Activated B cell treated with CpG ODN at 0.5 μM for 24 hours (primary cell): ENCODE measurements at regions not wholly inside any gene's neighbourhood (a gene's known extent, or its start where the extent isn't known, plus 50 kb on each side); places are given as distances from the start of the nearest gene placed in this dataset.
"Not testable (repeated sequence)": the region's sequence is repeated elsewhere in the genome, so short reads cannot be mapped to it uniquely, and the experiment has no call there.

ENCODE experiments used
- ATAC-seq: fragments of 200-7000 bp; cut with Tn5 transposase; one replicate; pipeline ENCODE4 v1.10.0; 2021; ENCODE audit warnings: low read depth, mild to moderate bottlenecking, moderate library complexity
- CTCF ChIA-PET: fragments of 350-600 bp; sonication (Branson Sonifier 250); formaldehyde crosslinking; loops from one replicate; lab custom pipeline; 2021; ENCODE audit warnings: antibody characterized with exemption; lab: Charles Lee
- POLR2A ChIA-PET: fragments of 350-600 bp; sonication (Branson Sonifier 250); formaldehyde crosslinking; loops from one replicate; lab custom pipeline; 2021; ENCODE audit warnings: antibody characterized with exemption; lab: Charles Lee
- DNase-seq: peaks from one replicate; pipeline ENCODE4 v3.0.0; 2022
- H3K27ac Mint-ChIP-seq: one replicate; pipeline ENCODE4 v1.8.0; 2020; ENCODE audit warnings: mixed read lengths
- H3K27me3 Mint-ChIP-seq: one replicate; pipeline ENCODE4 v1.8.0; 2021; ENCODE audit warnings: mixed read lengths
- H3K36me3 Mint-ChIP-seq: one replicate; pipeline ENCODE4 v1.8.0; 2021; ENCODE audit warnings: low read depth, mixed read lengths
- H3K4me1 Mint-ChIP-seq: one replicate; pipeline ENCODE4 v1.8.0; 2021; ENCODE audit warnings: mixed read lengths
- H3K4me3 Mint-ChIP-seq: one replicate; pipeline ENCODE4 v1.8.0; 2020; ENCODE audit warnings: mild to moderate bottlenecking, mixed read lengths
- H3K9me3 Mint-ChIP-seq: one replicate; pipeline ENCODE4 v1.8.0; 2020; ENCODE audit warnings: mixed read lengths
- intact Hi-C: fragments of 100-400 bp; cut with micrococcal nuclease; formaldehyde crosslinking; loops from one replicate; pipeline ENCODE4 v1.15.1; 2024
- TF ChIP-seq, protein P1 (sequence below): fragments of 200-600 bp; IDR thresholded peaks from one replicate; pipeline ENCODE4 v1.8.0; 2022; ENCODE audit warnings: antibody characterized with exemption, mild to moderate bottlenecking

DNA sequence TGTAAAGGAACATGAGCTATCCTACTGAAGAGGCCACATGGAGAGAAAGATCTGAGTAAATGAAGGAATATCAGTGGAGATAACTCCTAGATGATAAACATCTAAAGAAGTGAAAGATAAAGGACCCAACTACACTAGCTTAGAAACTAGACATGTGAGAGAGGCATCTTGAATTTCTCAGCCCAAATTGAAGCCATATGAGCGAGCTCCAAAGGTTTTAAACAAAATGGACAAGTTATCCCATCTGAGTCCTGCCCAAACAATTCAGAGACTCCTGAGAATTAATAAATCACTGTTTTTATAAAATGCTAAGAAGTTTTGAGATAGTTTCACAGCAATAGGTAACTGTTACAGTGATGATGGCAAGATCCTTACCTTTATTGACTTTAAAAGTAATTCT lies 438.9 kb downstream of the NAV3 start:
- Mint-ChIP-seq H3K4me3 (no peak overlapping the region), H3K27ac (no peak overlapping the region), H3K9me3 (peaks cover 4% of the 10 kb centered on the region), H3K27me3 (no peaks in the 10 kb centered on the region), H3K4me1 (no peaks in the 10 kb centered on the region), H3K36me3 (no peaks in the 10 kb centered on the region)
- DNase-seq (no peak), ATAC-seq (no peak)
- ChIA-PET POLR2A (no interaction called here), CTCF (no interaction called here)
- TF ChIP-seq, protein P1, sequence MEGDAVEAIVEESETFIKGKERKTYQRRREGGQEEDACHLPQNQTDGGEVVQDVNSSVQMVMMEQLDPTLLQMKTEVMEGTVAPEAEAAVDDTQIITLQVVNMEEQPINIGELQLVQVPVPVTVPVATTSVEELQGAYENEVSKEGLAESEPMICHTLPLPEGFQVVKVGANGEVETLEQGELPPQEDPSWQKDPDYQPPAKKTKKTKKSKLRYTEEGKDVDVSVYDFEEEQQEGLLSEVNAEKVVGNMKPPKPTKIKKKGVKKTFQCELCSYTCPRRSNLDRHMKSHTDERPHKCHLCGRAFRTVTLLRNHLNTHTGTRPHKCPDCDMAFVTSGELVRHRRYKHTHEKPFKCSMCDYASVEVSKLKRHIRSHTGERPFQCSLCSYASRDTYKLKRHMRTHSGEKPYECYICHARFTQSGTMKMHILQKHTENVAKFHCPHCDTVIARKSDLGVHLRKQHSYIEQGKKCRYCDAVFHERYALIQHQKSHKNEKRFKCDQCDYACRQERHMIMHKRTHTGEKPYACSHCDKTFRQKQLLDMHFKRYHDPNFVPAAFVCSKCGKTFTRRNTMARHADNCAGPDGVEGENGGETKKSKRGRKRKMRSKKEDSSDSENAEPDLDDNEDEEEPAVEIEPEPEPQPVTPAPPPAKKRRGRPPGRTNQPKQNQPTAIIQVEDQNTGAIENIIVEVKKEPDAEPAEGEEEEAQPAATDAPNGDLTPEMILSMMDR: no peak
- intact Hi-C loops: no loop called here

DNA sequence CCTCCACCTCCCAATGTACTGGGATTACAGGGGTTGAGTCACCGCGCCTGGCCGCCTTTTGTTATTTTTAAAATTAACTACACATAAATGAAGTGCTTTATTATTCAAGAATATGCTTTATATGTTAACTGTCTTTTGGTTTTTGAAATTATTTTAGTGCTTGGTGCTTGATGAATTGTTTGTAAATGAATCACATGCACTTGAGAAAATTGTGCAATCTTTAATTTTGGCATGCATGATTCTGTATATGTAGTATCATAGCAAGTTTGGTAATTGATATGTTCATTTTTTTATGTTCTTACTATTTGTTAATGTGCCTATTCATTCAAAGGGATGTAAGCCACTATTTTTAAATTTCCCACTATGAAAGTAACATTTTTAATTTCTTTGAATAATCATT lies 440.9 kb downstream of the NAV3 start:
- intact Hi-C loops: no loop called here
- ChIA-PET POLR2A (no interaction called here), CTCF (no interaction called here)
- TF ChIP-seq, protein P1: no peak
- DNase-seq: no peak
- no peaks in the 10 kb centered on the region for H3K4me1 Mint-ChIP-seq
- H3K4me3 Mint-ChIP-seq: no peak overlapping the region
- no peaks in the 10 kb centered on the region for H3K27me3 Mint-ChIP-seq
- peaks cover 4% of the 10 kb centered on the region for H3K9me3 Mint-ChIP-seq
- ATAC-seq: no peak
- no peak overlapping the region for H3K27ac Mint-ChIP-seq
- H3K36me3 Mint-ChIP-seq: no peaks in the 10 kb centered on the region

DNA sequence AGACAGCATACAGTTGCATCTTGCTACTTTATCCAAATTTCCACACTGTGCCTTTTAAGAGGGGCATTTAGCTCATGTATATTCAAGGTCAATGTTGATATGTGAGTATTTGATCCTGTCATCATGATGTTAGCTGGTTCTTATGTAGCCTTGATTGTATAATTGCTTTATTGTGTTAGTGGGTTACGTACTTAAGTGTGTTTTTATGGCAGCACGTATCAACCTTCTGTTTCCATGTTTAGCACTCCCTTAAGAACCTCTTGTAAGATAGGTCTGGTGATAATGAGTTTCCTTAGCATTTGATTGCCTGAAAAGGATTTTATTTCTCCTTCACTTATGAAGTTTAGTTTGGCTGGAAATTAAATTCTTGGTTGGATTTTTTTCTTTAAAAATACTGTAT lies 445.2 kb downstream of the NAV3 start:
- ChIA-PET CTCF (no interaction called here), POLR2A (no interaction called here)
- no peak for ATAC-seq
- TF ChIP-seq, protein P1: no peak
- no peak for DNase-seq
- Mint-ChIP-seq H3K4me1 (no peaks in the 10 kb centered on the region), H3K9me3 (peaks cover 8% of the 10 kb centered on the region), H3K27ac (no peak overlapping the region), H3K27me3 (no peaks in the 10 kb centered on the region), H3K36me3 (no peaks in the 10 kb centered on the region), H3K4me3 (no peak overlapping the region)
- intact Hi-C loops: no loop called here

DNA sequence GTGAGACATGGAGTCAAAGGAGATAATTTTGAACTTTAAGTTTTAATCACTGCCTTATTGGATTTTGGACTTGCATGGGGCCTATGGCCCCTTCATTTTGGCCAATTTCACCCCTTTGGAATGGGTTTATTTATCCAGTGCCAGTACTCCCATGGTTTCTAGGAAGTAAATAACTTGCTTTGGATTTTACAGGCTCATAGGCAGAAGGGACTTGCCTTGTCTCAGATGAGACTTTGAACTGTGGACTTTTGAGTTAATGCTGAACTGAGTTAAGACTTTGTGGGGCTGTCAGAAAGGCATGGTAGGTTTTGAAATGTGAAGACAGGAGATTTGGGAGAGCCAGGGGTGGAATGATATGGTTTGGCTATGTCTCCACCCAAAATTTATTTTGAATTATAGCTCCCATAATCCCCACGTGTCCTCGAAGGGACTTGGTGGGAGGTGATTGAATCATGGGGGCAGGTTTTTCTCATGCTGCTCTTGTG lies 448.1 kb downstream of the NAV3 start:
- no peak overlapping the region for H3K27ac Mint-ChIP-seq
- ChIA-PET POLR2A (no interaction called here), CTCF (no interaction called here)
- ATAC-seq (no peak), DNase-seq (no peak)
- H3K4me3 Mint-ChIP-seq: no peak overlapping the region
- H3K36me3 Mint-ChIP-seq: no peaks in the 10 kb centered on the region
- TF ChIP-seq, protein P1: no peak
- no peaks in the 10 kb centered on the region for H3K27me3 Mint-ChIP-seq
- peaks cover 4% of the 10 kb centered on the region for H3K9me3 Mint-ChIP-seq
- H3K4me1 Mint-ChIP-seq: no peaks in the 10 kb centered on the region
- intact Hi-C loops: no loop called here

DNA sequence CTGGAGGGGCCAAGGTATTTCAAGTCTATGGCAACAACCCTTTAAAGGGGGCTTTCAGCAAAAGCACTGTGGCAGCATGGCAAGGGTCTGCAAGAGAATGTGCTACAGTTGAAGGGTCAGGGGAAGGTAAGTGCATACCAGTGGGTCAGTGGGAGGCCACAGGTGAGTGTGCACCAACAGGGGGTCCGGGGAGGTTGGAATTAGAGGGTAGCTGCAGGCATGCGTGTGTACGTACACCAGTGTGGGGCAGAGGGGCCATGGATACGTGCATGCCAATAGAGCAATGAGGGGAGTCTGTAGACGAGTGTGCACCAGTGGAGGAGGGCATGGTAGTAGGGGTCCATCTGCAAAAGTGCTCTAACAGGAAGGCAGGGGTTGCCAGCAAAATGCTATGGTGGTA lies 448.9 kb downstream of the NAV3 start:
- ChIA-PET POLR2A (no interaction called here), CTCF (no interaction called here)
- DNase-seq (no peak), ATAC-seq (no peak)
- no peak overlapping the region for H3K4me3 Mint-ChIP-seq
- TF ChIP-seq, protein P1: no peak
- no peak overlapping the region for H3K27ac Mint-ChIP-seq
- H3K36me3 Mint-ChIP-seq: no peaks in the 10 kb centered on the region
- intact Hi-C loops: no loop called here
- no peaks in the 10 kb centered on the region for H3K27me3 Mint-ChIP-seq
- no peaks in the 10 kb centered on the region for H3K4me1 Mint-ChIP-seq
- peaks cover 4% of the 10 kb centered on the region for H3K9me3 Mint-ChIP-seq

DNA sequence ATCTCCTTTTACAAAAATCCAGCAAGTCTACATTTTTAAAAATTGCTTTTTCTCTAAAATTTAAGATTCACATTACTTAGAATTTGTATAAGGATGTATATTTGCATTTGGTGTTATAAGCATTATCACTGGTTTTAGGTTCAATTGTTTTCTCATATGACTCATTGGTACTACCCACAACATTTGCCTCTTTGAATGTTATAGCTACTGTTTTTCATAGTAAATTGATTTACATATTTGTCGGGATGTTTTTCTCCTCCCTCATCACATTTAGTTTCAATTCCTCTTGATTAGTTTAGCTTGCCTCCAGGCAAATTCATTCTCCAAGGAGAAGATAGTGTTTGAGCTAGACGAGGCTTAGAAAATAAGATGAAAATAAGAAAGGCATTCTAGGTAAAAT lies 450.4 kb downstream of the NAV3 start:
- DNase-seq, intact Hi-C loops, H3K27me3 Mint-ChIP-seq, H3K4me3 Mint-ChIP-seq, H3K9me3 Mint-ChIP-seq, H3K4me1 Mint-ChIP-seq, POLR2A ChIA-PET, ATAC-seq, H3K27ac Mint-ChIP-seq, CTCF ChIA-PET, H3K36me3 Mint-ChIP-seq: not testable (repeated sequence)
